Forelimb muscle (tissue), 1 donor: ENCODE measurements at regions not wholly inside any gene's neighbourhood (a gene's known extent, or its start where the extent isn't known, plus 50 kb on each side); places are given as distances from the start of the nearest gene placed in this dataset.

Experiments used
- DNase-seq: peaks from one replicate; pipeline ENCODE4 v3.0.0-alpha.2; 2013; ENCODE audit warnings: low read depth

- DNase-seq: no peak
These were observed 195.1 kb downstream of the C1D start for GRCh38 chr2:67867735-67868134.

- no peak for DNase-seq
These were observed 191.0 kb downstream of the C1D start for GRCh38 chr2:67871686-67872412.

GRCh38 chr2:67872481-67872880 lies 190.3 kb downstream of the C1D start:
- DNase-seq: no peak

GRCh38 chr2:67873916-67874315 lies 188.9 kb downstream of the C1D start:
- DNase-seq: no peak

- no peak for DNase-seq
These were observed 186.6 kb downstream of the C1D start for GRCh38 chr2:67876176-67876575.

GRCh38 chr2:67877301-67877700 lies 185.5 kb downstream of the C1D start:
- no peak for DNase-seq

GRCh38 chr2:67878743-67879142 lies 184.1 kb downstream of the C1D start:
- no peak for DNase-seq

- DNase-seq: no peak
These were observed 183.1 kb downstream of the C1D start for GRCh38 chr2:67879586-67880290.

- no peak for DNase-seq
These were observed 182.5 kb downstream of the C1D start for GRCh38 chr2:67880291-67880761.

GRCh38 chr2:67881816-67882215 lies 181.0 kb downstream of the C1D start:
- peak; percentile 13 for DNase-seq

GRCh38 chr2:67883316-67884087 lies 179.3 kb downstream of the C1D start:
- DNase-seq: no peak

- no peak for DNase-seq
These were observed 174.3 kb downstream of the C1D start for GRCh38 chr2:67888351-67889005.

GRCh38 chr2:67889056-67889455 lies 173.7 kb downstream of the C1D start:
- no peak for DNase-seq

GRCh38 chr2:67891642-67892041 lies 171.2 kb downstream of the C1D start:
- no peak for DNase-seq

GRCh38 chr2:67892339-67892846 lies 170.4 kb downstream of the C1D start:
- no peak for DNase-seq

GRCh38 chr2:67895227-67895941 lies 167.4 kb downstream of the C1D start:
- DNase-seq: no peak

- DNase-seq: no peak
These were observed 166.7 kb downstream of the C1D start for GRCh38 chr2:67896076-67896475.

GRCh38 chr2:67896476-67896875 lies 166.3 kb downstream of the C1D start:
- no peak for DNase-seq

GRCh38 chr2:67898595-67898994 lies 164.2 kb downstream of the C1D start:
- no peak for DNase-seq

- DNase-seq: no peak
These were observed 163.6 kb downstream of the C1D start for GRCh38 chr2:67899187-67899586.

GRCh38 chr2:67900826-67901225 lies 162.0 kb downstream of the C1D start:
- no peak for DNase-seq
